WTC11 (cell line): ENCODE measurements at regions not wholly inside any gene's neighbourhood (a gene's known extent, or its start where the extent isn't known, plus 50 kb on each side); places are given as distances from the start of the nearest gene placed in this dataset.

Experiments used
- ATF1 ChIP-seq: sonication (generic); formaldehyde crosslinking; IDR thresholded peaks from 2 replicates; pipeline ENCODE4 v1.8.1; 2023; ENCODE audit warnings: mild to moderate bottlenecking, moderate library complexity, missing genetic modification reagents
- ATF3 ChIP-seq: sonication (generic); formaldehyde crosslinking; conservative IDR thresholded peaks from 2 replicates; pipeline ENCODE4 v1.8.1; 2022; ENCODE audit warnings: mild to moderate bottlenecking, missing genetic modification reagents
- CDX4 ChIP-seq: fragments of 250-450 bp; sonication (Bioruptor Pico); IDR thresholded peaks from 2 replicates; pipeline ENCODE4 v1.9.0; 2021; ENCODE audit warnings: moderate library complexity, mild to moderate bottlenecking, inconsistent platforms, borderline replicate concordance
- CREM ChIP-seq: sonication (generic); formaldehyde crosslinking; IDR thresholded peaks from 2 replicates; pipeline ENCODE4 v1.8.1; 2022; ENCODE audit warnings: mild to moderate bottlenecking, missing genetic modification reagents, moderate library complexity
- CTCF ChIP-seq: fragments of 200-600 bp; IDR thresholded peaks from 2 replicates; pipeline ENCODE4 v1.8.0; 2022; ENCODE audit warnings: antibody characterized with exemption
- ETV6 ChIP-seq: sonication (generic); formaldehyde crosslinking; IDR thresholded peaks from 2 replicates; pipeline ENCODE4 v1.8.1; 2022; ENCODE audit warnings: mild to moderate bottlenecking, missing genetic modification reagents
- FOXJ3 ChIP-seq: sonication (generic); formaldehyde crosslinking; IDR thresholded peaks from 2 replicates; pipeline ENCODE4 v1.9.0; 2021; ENCODE audit warnings: missing genetic modification reagents, mild to moderate bottlenecking, borderline replicate concordance
- FOXP1 ChIP-seq: sonication (generic); formaldehyde crosslinking; IDR thresholded peaks from 2 replicates; pipeline ENCODE4 v1.8.0; 2022; ENCODE audit warnings: missing genetic modification reagents, mild to moderate bottlenecking, moderate library complexity, borderline replicate concordance
- USF1 ChIP-seq: sonication (generic); formaldehyde crosslinking; IDR thresholded peaks from 2 replicates; pipeline ENCODE4 v1.8.0; 2022; ENCODE audit warnings: mild to moderate bottlenecking, missing genetic modification reagents
- USF2 ChIP-seq: sonication (generic); formaldehyde crosslinking; IDR thresholded peaks from 2 replicates; pipeline ENCODE4 v1.8.1; 2023; ENCODE audit warnings: mild to moderate bottlenecking, missing genetic modification reagents, moderate library complexity

GRCh38 chr2:18284331-18284730, 276.1 kb downstream of the RDH14 start:
- TF ChIP-seq CDX4 (CRISPR knock-in tag) (no peak), USF2 (CRISPR knock-in tag) (no peak), CTCF (no peak), CREM (no peak), ATF3 (CRISPR knock-in tag) (no peak), FOXJ3 (CRISPR knock-in tag) (no peak), FOXP1 (no peak), ETV6 (CRISPR knock-in tag) (no peak), ATF1 (CRISPR knock-in tag) (no peak), USF1 (CRISPR knock-in tag) (no peak)
